GM18511 (cell line): ENCODE measurements at regions not wholly inside any gene's neighbourhood (a gene's known extent, or its start where the extent isn't known, plus 50 kb on each side); places are given as distances from the start of the nearest gene placed in this dataset.
"Not testable (repeated sequence)": the region's sequence is repeated elsewhere in the genome, so short reads cannot be mapped to it uniquely, and the experiment has no call there.

Experiments used
- ATAC-seq: cut with Tn5 transposase; IDR thresholded peaks from one replicate; pipeline ENCODE4 v1.9.1; 2021; ENCODE audit warnings: mild to moderate bottlenecking, moderate library complexity; ENCODE audit not compliant: unreplicated experiment

- ATAC-seq = no peak
Measured at GRCh38 chr2:147165697-147166382, 679.0 kb upstream of the ACVR2A start.

- no peak for ATAC-seq
Measured at GRCh38 chr2:147164563-147164962, 680.3 kb upstream of the ACVR2A start.

GRCh38 chr2:147161746-147162145, 683.1 kb upstream of the ACVR2A start:
- no peak for ATAC-seq

- ATAC-seq = no peak
Measured at GRCh38 chr2:147156970-147157369, 687.9 kb upstream of the ACVR2A start.

- ATAC-seq = no peak
Measured at GRCh38 chr2:147150241-147150635, 694.6 kb upstream of the ACVR2A start.

- ATAC-seq = no peak
Measured at GRCh38 chr2:147149575-147150240, 695.1 kb upstream of the ACVR2A start.

- no peak for ATAC-seq
Measured at GRCh38 chr2:147147802-147148201, 697.0 kb upstream of the ACVR2A start.

GRCh38 chr2:147141930-147142329, 702.9 kb upstream of the ACVR2A start:
- ATAC-seq = no peak

GRCh38 chr2:147139732-147140131, 705.1 kb upstream of the ACVR2A start:
- ATAC-seq = not testable (repeated sequence)

GRCh38 chr2:147137711-147138110, 707.1 kb upstream of the ACVR2A start:
- ATAC-seq = no peak

- no peak for ATAC-seq
Measured at GRCh38 chr2:147135376-147135775, 709.5 kb upstream of the ACVR2A start.

GRCh38 chr2:147133286-147133908, 711.4 kb upstream of the ACVR2A start:
- no peak for ATAC-seq

- ATAC-seq = no peak
Measured at GRCh38 chr2:147125145-147125544, 719.7 kb upstream of the ACVR2A start.

GRCh38 chr2:147122944-147123343, 721.9 kb upstream of the ACVR2A start:
- no peak for ATAC-seq

GRCh38 chr2:147110962-147111361, 733.9 kb upstream of the ACVR2A start:
- no peak for ATAC-seq

- ATAC-seq = no peak
Measured at GRCh38 chr2:147110317-147110716, 734.5 kb upstream of the ACVR2A start.

- no peak for ATAC-seq
Measured at GRCh38 chr2:147109291-147109690, 735.5 kb upstream of the ACVR2A start.

GRCh38 chr2:147108548-147108947, 736.3 kb upstream of the ACVR2A start:
- no peak for ATAC-seq

GRCh38 chr2:147101941-147102790, 742.7 kb upstream of the ACVR2A start:
- ATAC-seq = no peak

- ATAC-seq = no peak
Measured at GRCh38 chr2:147100406-147101035, 744.3 kb upstream of the ACVR2A start.

- ATAC-seq = no peak
Measured at GRCh38 chr2:147099845-147100244, 745.0 kb upstream of the ACVR2A start.
